Erythroblast (primary cell): ENCODE measurements at regions not wholly inside any gene's neighbourhood (a gene's known extent, or its start where the extent isn't known, plus 50 kb on each side); places are given as distances from the start of the nearest gene placed in this dataset.

Experiments used
- DNase-seq, 2 experiments: peaks; one replicate each; lab custom pipeline; 2025; lab: John Stamatoyannopoulos, UW
- GATA1 ChIP-seq: IDR thresholded peaks from 2 replicates; pipeline ENCODE4 v1.6.1; 2011; ENCODE audit warnings: low read depth, mild to moderate bottlenecking, control low read depth, low read length, moderate library complexity
- POLR2A ChIP-seq: IDR thresholded peaks from 2 replicates; pipeline ENCODE4 v1.6.1; 2011; ENCODE audit warnings: mild to moderate bottlenecking, low read length

DNA sequence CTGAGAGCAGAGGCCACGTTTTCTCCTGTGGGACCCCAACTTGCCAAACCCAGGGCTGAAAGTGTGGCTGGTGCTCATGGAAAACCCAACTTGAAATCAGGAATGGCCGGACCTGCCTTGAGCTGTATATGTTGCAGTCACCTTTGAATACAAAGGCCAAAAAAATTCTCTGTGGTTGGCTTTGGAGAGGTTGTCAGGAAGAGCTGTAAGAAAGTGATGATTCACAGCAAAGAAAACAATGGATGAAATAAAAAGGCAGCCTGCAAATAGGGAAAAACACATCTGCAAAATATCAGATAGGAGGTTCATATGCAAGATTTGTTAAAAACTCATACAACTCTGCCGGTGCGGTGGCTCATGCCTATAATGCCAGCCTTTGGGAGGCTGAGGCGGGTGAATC is 715.8 kb downstream of the UQCRFS1 start:
- DNase-seq, result no peak
- TF ChIP-seq POLR2A, result no peak
- no peak for TF ChIP-seq GATA1

DNA sequence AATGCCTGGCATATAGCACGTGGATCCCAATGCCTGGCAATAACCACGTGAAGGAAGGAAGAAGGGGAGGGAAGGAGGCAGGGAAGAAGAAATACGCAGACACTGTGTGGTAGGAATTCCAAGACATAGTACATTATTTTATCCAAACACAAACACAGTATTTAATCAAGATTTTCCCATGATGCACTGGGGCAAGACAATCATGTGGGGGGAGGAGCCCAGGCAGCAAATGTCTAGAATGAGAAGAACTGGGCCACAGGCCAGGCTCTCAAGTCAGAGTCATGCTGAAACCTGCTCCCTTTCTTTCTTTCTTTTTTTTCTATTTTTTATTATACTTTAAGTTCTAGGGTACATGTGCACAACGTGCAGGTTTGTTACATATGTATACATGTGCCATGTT is 717.9 kb downstream of the UQCRFS1 start:
- TF ChIP-seq GATA1 (no peak), POLR2A (no peak)
- DNase-seq, result no peak

DNA sequence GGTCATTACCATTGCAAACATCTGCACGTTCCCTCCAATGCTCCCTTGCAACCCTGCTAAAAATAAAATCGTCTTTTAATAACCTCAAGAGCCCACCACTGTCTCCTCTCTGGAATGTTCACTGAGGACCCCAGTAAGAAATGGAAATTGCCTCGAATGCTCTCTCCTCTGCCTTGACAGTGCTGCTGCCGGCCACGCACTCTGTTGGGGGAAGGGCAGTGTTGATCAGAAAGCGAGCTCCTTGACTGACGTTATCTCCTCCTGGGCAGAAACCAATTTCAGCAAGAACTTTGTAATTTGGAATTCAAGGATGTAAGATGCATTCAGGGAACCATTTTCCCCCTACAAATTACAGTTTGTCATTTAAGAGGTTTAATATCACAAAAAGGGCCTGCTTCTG is 718.5 kb downstream of the UQCRFS1 start:
- TF ChIP-seq GATA1, result no peak
- no peak for TF ChIP-seq POLR2A
- no peak for DNase-seq

DNA sequence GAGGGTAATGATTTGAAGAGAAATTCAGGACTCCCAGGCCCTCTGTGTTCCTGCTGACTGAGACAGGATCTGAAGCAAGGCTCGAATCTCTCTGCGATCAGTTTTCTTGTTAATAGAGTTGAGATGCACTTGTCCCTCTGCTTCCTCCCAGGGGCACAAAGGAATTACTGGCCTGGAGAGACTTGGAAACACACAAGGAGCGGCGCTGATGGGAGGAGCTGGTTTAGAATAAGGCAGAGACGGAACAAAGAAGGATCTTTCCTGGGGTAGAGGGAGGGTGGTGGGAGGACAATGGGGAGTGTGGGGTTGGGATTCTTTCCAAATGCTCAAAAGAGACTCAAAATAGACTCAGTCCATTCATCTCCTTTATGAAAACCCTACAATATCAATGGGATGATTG is 719.1 kb downstream of the UQCRFS1 start:
- DNase-seq, result no peak
- TF ChIP-seq GATA1, result no peak
- TF ChIP-seq POLR2A, result no peak

DNA sequence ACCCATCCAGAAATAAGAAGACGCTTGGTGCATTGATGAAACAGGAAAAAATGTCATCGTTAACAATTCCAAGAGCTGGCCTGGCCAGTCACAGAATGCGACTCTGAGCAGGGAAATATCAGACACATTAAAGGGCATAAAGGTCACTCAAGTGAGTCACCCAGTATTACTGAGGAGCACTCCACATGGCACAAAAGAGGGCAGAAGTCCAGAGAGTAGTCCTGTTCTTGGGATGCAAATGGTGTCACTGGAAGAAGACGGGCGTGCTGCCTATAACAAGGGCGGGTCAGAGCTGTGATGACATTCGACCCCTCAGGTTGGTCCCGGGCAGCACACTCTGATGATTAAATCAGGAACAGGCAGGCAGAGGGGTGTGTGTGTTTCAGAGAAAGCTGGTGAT is 720.3 kb downstream of the UQCRFS1 start:
- no peak for TF ChIP-seq GATA1
- no peak for TF ChIP-seq POLR2A
- no peak for DNase-seq

DNA sequence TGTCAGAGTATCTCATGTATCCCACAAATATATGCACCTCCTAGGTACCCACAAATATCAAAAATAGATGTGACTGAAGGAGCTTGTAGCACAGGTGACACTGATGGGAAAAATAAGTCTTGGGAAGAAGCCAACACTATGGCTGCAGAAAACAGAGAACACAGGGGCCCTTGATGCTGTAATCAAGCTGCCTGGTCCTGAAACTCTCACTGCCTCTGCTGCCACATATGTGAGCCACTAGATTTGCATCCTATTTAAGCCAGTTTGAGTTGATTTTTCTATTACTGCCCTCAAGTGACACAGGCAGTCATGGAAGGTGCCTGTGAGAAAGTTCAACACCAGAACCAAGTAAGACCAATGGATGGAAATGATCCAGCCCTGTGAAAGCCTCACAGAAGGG is 720.8 kb downstream of the UQCRFS1 start:
- no peak for DNase-seq
- TF ChIP-seq POLR2A (no peak), GATA1 (no peak)

DNA sequence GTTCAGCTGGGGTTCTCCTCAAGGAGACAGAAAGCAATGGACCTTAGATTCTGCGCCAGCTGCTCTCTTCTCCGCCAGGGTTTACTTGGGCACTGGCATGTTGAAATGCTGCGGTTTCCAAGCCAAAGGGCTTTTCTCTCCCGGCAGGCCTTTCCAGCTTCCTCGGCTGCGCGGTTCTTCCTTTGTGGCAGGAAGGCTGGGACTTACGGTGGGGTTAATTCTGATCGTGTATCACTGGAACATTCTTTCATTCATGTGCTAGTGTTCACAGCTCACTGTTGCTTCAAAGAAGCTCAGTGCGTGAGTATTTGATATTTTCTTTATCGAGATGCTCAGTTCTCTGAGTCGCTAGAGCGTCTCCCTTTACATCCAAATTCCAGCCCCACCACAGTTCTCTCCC is 723.2 kb downstream of the UQCRFS1 start:
- TF ChIP-seq GATA1, result no peak
- no peak for TF ChIP-seq POLR2A

DNA sequence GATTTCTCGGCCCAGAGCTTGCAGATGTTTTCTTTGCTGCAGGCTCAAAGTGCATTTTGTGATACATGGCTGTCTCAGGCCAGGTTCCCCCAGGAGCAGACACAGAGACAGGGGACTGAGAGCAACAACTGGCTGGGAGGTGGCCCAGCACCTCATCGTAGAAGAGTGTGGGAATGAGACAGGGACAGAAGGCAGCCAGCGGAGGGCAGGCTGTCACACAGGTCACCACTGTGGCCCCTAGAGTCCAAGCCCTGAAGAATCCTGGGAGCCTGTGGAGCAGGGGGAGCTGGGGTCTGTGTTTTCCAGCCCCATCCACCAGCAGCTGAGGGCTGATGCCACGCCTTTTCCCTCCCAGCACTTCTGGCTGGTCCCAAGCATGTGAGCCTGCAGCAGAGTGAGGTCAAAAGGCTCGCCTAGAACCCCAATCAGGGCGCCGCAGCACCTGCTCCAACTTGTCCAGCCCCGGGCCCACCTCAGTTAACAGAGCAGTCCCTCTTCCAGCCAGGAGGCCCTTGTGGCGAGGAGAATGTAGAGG is 723.8 kb downstream of the UQCRFS1 start:
- TF ChIP-seq GATA1 (no peak), POLR2A (no peak)
- no peak for DNase-seq

More for the DNA sequence above, 723.2 kb downstream of the UQCRFS1 start:
- DNase-seq, result no peak

DNA sequence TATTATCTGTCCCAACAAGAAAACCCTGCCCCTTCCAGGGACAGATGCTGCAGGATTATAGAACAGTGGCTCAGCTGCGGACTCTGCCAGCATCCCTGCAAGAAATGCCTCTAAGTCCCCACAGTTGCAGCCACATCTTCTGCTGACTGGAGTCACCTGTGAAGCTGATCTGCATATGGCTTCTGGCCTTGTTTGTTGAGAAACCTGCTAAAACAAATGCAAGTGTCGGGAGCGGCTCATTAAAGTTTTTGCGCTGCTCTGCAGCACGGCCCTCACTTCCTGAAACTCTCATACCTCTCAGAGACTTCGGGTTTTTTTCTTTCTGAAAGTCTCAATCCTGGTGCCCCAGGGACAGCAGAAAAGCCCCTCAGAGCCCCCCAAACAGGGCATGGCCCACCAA is 725.0 kb downstream of the UQCRFS1 start:
- TF ChIP-seq POLR2A (no peak), GATA1 (no peak)
- DNase-seq, result no peak

DNA sequence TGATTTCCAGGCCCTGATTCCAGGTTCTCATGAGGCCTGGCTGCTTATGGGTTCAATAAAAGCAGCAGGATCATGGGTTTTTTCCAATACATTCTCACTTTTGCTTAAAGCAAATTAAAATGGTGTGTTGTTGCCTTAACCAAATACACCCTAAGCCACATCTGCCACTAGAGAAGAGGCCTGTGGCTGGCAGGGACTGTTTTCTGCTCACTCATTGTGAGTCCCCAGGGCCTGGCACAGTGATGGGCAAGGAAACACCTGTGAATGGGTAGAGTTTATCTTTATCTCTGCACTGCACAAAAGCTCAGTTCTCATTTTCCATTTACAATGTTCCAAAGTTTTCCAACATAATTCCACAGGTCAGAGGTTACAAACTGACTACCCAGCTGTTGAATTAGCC is 726.0 kb downstream of the UQCRFS1 start:
- no peak for DNase-seq
- TF ChIP-seq POLR2A (no peak), GATA1 (no peak)

DNA sequence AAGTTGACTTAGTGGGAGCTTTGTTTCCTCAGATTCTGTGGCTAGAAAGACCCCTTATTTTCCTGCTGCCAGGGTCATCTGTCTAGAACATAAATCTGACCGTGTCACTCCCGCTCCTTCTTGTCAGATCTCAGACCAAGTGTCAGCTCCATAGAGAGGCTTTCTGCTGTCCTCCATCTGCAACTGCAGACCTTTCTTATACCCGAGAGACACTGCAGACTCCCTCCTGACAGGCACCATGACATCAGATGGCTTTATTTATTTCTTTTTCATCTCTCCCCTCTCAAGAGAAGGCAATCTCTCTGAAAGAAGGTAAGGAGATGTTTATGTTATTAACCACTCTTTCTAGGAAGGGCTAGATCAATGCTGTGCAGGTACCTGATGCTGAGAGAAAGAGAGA is 726.5 kb downstream of the UQCRFS1 start:
- no peak for DNase-seq
- TF ChIP-seq POLR2A (no peak), GATA1 (no peak)

DNA sequence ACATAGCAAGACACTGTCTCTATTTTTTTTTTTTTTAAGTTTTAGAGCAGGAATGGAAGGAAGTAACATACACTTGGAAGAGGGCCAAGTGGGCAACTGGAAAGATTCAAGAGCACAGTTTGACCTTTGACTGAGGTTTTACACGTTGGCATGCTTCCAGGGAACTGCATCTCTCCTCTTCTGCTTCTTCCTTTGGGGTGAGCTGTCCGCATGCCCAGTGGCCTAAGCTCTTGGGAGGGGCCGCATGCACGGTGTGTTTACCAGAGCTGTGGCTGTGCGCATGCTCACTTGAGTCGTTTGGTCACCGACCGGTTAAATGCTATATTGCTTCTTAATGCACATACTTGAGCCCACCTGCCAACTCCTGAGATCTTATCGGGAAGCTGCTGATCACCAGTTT is 727.7 kb downstream of the UQCRFS1 start:
- TF ChIP-seq GATA1 (no peak), POLR2A (no peak)
- peak in 1 of 2 experiments; percentile 1 for DNase-seq

DNA sequence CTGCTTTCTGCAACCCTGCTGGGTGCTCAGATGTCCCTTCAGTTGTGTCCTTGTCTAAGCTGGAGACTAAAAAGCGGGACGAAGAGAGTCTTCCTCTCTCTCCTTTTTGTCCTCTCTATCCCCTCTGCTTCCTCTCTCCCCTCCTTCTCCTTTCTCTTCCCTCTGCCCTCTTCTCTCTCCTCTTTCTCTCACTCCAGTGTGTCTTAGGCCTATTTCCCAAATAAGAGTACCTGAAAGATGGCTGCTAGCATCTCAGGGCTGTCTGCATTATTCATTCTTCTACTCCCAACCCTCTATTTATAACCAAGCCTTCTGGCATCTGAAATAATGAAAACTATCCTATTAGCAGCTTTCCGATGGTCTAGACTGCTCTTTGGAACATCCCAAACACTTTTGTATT is 729.8 kb downstream of the UQCRFS1 start:
- DNase-seq, result no peak

DNA sequence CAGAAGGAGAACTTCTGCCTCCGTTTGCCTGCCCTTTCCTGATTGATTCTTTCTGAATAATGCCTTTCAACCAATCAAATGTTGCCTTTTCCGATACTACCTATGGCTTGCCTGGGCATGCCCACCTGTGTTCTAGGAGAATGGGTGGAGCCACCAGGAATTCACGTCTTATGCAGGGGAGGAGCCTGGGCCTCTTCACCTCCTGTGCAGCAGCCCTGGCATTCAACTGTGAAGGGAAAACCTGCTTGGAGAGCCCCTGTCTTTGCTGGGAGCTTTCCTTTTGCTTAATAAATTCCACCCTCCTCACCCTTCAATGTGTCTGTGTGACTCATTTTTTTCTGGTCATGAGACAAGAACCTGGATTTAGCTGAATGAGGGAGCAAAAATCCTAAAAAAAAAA is 730.7 kb downstream of the UQCRFS1 start:
- no peak for DNase-seq
- no peak for TF ChIP-seq POLR2A
- no peak for TF ChIP-seq GATA1

More for the DNA sequence above, 729.8 kb downstream of the UQCRFS1 start:
- TF ChIP-seq POLR2A (no peak), GATA1 (no peak)

DNA sequence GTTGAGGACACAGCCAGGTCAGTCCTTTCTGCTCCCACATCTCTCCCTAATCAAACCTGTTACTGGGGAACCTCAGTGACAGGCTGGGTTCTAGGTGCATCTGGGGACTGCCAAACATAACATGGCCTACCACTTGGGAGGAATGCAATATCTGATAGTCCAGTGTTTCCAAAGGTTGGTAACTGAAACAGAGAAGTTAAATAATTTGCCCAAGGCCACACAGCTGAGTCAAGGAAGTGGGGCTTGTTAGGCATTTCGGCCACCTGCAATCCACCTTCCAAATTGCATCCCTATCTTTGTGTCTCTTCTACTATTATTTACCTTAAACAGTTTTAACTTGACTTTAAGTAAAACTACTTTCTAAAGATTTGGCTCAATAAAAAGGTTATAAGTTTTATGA is 731.3 kb downstream of the UQCRFS1 start:
- no peak for TF ChIP-seq GATA1
- TF ChIP-seq POLR2A, result no peak
- no peak for DNase-seq
